Small intestine (tissue), 7 donors: ENCODE measurements at regions not wholly inside any gene's neighbourhood (a gene's known extent, or its start where the extent isn't known, plus 50 kb on each side); places are given as distances from the start of the nearest gene placed in this dataset.
A peak's percentile ranks its signal among the peaks of the same experiment; 100 is the strongest.
"Not testable (repeated sequence)": the region's sequence is repeated elsewhere in the genome, so short reads cannot be mapped to it uniquely, and the experiment has no call there.

Experiments
- DNase-seq, 2 donors: peaks; one replicate each; pipeline versions ENCODE4 v3.0.0 to v3.0.0-alpha.2; 2013
- FAIRE-seq: peaks from 2 replicates; lab custom pipeline; 2012; peaks lifted over from hg19 to GRCh38; lab: Jason Lieb, UNC
- H3K27ac ChIP-seq, 3 donors: one replicate each; pipeline ENCODE4 v1.5.1; 2013; ENCODE audit warnings: low read length in 2 of 3, mild to moderate bottlenecking in 2 of 3, control low read depth in 1 of 3, inconsistent platforms in 1 of 3, low read depth in 1 of 3, moderate library complexity in 1 of 3
- H3K27me3 ChIP-seq, 3 donors: one replicate each; pipeline ENCODE4 v1.6.1; 2013; ENCODE audit warnings: low read length in 3 of 3, inconsistent platforms in 1 of 3; ENCODE audit not compliant: control insufficient read depth in 3 of 3, insufficient read depth in 3 of 3
- H3K36me3 ChIP-seq, 3 donors: one replicate each; pipeline ENCODE4 v1.6.1; 2013; ENCODE audit warnings: low read length in 3 of 3, inconsistent platforms in 1 of 3, low read depth in 1 of 3, mild to moderate bottlenecking in 1 of 3, moderate library complexity in 1 of 3; ENCODE audit not compliant: control insufficient read depth in 3 of 3, insufficient read depth in 2 of 3
- H3K4me1 ChIP-seq, 3 donors: one replicate each; pipeline ENCODE4 v1.6.1; 2013; ENCODE audit warnings: low read length in 2 of 3, inconsistent platforms in 1 of 3, low read depth in 1 of 3, mild to moderate bottlenecking in 1 of 3, moderate library complexity in 1 of 3; ENCODE audit not compliant: control insufficient read depth in 3 of 3, insufficient read depth in 2 of 3
- H3K4me3 ChIP-seq, 3 donors: one replicate each; pipeline ENCODE4 v1.5.1; 2013; ENCODE audit warnings: low read length in 3 of 3, control low read depth in 1 of 3, inconsistent platforms in 1 of 3, low read depth in 1 of 3, mild to moderate bottlenecking in 1 of 3, moderate library complexity in 1 of 3
- H3K9me3 ChIP-seq, 2 donors: one replicate each; pipeline ENCODE4 v1.6.1; 2013; ENCODE audit warnings: low read depth in 1 of 2, low read length in 1 of 2; ENCODE audit not compliant: control insufficient read depth in 2 of 2, insufficient read depth in 1 of 2
- WGBS, 3 donors: extraction: QIAGEN DNeasy Blood & Tissue Kit; methylation state at CpG; one replicate each; pipeline ENCODE4 v1.1.7; 2013; 5-methylcytosine and 5-hydroxymethylcytosine counted together
- donor health status: healthy with polysubstance abuse.
- donor health status: control.
- donor health status: control.
- donor health status: Bipolar disorder and iron deficiency.
- donor health status: healthy.

DNA sequence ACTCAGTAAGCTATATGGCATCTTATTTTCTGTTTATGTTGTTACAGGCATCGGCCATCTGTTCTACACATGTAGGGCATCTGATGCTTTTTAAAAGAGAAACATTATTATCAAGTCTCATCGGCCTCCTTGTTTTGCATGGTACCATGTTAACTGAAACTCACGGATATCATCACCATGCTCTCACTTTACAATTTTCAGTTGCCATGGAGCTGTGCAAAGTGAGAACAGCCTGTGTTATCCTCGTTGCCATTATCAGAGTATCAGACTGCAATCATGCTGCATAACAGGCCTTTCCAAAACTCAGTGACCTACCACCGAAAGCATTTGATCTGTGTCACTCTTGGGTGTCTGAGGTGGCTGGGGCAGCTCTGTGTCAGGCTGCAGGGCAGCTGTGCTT, 110.3 kb downstream of the C17orf67 start:
- Histone ChIP-seq H3K27me3 (peaks cover 0 to 5% (median 0%) of the 10 kb centered on the region in 3 donors), H3K27ac (no peak overlapping the region), H3K4me3 (no peak overlapping the region), H3K4me1 (no peaks in the 10 kb centered on the region), H3K9me3 (no peaks in the 10 kb centered on the region), H3K36me3 (no peaks in the 10 kb centered on the region)
- DNase-seq = no peak
- no peak for FAIRE-seq
- WGBS, 3 donors = 72 to 80% (median 79%) methylated on average over 5 of the region's 5 CpGs

DNA sequence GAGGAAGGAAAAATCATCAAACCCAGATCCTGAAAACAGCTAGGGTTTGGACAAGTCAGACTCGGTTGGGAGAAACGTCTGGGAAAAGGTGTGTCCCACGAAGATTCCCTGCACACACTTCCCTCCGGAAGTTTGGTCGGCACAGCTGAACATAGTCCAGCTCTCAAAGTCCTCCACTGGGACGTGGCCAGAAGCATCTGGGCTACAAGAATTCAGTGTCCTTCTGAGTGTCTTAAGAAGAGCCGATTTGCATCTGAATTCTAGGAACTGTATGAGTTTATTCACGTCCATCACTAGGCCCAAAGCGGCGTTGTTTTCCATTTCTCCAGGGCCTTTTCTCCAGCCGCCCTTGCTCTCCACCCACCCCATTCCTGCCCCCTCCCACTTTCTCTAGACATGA, 109.1 kb downstream of the C17orf67 start:
- H3K27me3 ChIP-seq = peaks cover 0 to 5% (median 0%) of the 10 kb centered on the region in 3 donors
- no peak for DNase-seq
- FAIRE-seq = no peak
- H3K9me3 ChIP-seq = no peaks in the 10 kb centered on the region
- H3K4me3 ChIP-seq = no peak overlapping the region
- no peaks in the 10 kb centered on the region for H3K4me1 ChIP-seq
- WGBS, 3 donors = 63 to 69% (median 66%) methylated on average over 11 of the region's 11 CpGs
- no peaks in the 10 kb centered on the region for H3K36me3 ChIP-seq
- no peak overlapping the region for H3K27ac ChIP-seq

DNA sequence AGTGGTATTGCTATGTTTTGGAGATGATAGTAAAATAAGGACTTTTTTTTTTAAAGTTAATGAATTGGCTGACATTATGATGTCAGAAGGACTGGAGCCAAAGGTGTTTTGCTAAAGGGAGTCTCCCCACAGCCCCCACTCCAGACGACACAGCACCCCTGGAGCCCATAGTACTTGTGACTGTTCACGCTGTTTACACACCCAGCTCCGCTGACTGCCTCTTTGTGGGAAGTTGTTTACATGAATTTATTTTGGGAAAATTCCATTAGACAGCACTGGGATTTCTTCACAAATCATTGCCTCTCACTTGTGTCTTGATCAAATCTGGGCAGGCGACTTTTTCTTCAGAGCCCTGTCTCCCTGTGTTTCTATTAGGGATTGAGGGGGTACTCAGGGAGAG, 108.6 kb downstream of the C17orf67 start:
- no peaks in the 10 kb centered on the region for H3K9me3 ChIP-seq
- 67 to 84% (median 83%) methylated on average over 4 of the region's 4 CpGs for WGBS, 3 donors
- no peak overlapping the region for H3K4me3 ChIP-seq
- DNase-seq (no peak), FAIRE-seq (no peak)
- no peaks in the 10 kb centered on the region for H3K36me3 ChIP-seq
- H3K27me3 ChIP-seq = peaks cover 0 to 5% (median 0%) of the 10 kb centered on the region in 3 donors
- no peaks in the 10 kb centered on the region for H3K4me1 ChIP-seq
- H3K27ac ChIP-seq = no peak overlapping the region

DNA sequence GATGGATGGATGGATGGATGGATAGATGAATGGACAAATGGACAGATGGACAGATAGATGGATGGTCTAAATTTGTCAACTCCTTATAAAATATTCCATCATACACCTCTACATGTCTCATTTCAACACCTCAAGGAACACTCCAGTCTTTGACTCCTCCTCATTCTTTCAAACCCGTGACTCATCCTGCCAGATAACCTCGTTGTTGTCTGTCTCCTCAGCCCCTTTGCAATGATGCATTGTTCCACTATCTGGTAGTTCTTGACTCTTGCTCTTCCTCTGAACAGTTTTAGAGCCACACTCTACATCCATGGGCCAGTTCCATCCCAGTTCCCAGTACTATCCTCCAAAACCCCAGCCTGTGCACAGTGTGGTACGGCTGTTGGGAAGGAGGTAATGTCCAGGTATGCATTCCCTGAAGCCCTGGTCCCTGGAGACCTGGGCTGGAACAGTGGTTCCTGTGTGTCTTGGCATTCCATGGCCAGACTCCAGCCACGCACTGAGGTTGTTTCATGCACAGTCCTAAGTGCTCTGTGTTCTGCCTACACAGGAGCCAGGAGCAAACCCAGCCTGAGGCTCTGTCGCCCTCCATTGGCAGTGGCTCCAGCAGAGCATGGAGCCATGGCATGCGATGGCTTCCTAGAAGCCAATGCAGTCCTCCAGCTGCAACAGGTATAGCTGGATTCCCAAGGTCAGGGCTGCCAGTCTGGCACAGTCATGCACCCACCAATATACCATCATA, 105.7 kb downstream of the C17orf67 start:
- no peaks in the 10 kb centered on the region for H3K9me3 ChIP-seq
- H3K27me3 ChIP-seq = peaks cover 0 to 5% (median 0%) of the 10 kb centered on the region in 3 donors
- no peak for FAIRE-seq
- no peaks in the 10 kb centered on the region for H3K4me1 ChIP-seq
- WGBS, 3 donors = 80 to 84% (median 81%) methylated on average over 6 of the region's 6 CpGs
- DNase-seq = no peak
- H3K36me3 ChIP-seq = no peaks in the 10 kb centered on the region
- no peak overlapping the region for H3K4me3 ChIP-seq
- no peak overlapping the region for H3K27ac ChIP-seq

DNA sequence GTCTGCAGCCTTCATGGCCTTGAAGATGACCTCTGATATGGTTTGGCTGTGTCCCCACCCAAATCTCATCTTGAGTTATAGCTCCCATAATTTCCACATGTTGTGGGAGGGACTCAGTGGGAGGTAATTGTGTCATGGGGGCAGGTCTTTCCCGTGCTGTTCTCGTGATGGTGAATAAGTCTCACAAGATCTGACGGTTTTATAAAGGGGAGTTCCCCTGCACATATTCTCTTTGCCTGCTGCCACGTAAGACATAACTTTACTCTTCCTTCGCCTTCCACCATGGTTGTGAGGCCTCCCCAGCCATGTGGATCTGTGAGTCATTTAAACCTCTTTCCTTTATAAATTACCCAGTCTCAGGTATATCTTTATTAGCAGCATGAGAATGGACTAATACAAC, 102.6 kb downstream of the C17orf67 start:
- DNase-seq, H3K4me3 ChIP-seq, H3K4me1 ChIP-seq, H3K36me3 ChIP-seq, H3K27ac ChIP-seq, H3K9me3 ChIP-seq, FAIRE-seq, H3K27me3 ChIP-seq: not testable (repeated sequence)
- 82 to 91% (median 84%) methylated on average over 5 of the region's 5 CpGs for WGBS, 3 donors

DNA sequence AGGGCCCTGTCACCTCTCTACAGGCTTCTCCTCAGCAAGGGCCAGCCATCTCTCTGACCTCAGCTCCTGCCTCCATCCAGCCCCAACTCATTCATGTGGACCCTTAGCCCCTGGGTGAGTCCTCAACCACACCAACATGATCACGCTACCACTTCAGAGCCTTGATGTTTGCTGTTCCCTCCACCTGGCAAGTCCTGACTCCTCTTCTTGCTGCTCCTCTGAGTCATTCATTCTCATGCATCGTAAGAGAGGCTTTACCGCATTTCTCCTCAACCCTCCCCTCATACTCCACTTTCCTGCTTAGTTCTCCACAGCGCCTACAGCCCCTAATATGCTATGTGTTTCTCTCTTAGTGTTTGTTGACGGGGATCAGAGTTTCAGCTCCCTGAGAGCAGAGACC, 99.9 kb downstream of the C17orf67 start:
- H3K4me3 ChIP-seq = no peak overlapping the region
- WGBS, 3 donors = 95 to 97% (median 97%) methylated on average over 5 of the region's 5 CpGs
- FAIRE-seq = no peak
- no peaks in the 10 kb centered on the region for H3K4me1 ChIP-seq
- peaks cover 0 to 8% of the 10 kb centered on the region in 2 donors for H3K9me3 ChIP-seq
- H3K36me3 ChIP-seq = no peaks in the 10 kb centered on the region
- DNase-seq = no peak
- H3K27ac ChIP-seq = no peak overlapping the region
- no peaks in the 10 kb centered on the region for H3K27me3 ChIP-seq

DNA sequence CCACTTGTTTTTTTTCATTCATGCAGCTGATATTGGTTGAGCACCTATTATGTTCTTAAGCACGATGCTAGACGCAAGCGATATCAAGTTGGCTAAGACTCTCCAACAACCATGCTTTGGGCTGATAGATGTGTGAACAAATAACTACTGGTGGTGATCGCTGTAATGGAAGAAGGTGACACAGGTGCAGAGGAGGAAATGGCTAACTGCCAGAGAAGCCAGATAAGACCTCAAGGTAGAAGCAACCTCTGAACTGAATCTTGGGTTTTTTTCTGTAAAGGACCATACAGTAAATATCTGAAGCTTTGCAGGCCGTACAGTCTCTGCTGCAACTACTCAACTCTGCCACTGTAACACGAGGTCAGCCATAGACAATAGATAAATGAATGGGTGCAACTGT, 97.9 kb downstream of the C17orf67 start:
- DNase-seq (peak; percentile 42 to 77), FAIRE-seq (no peak)
- Histone ChIP-seq H3K4me3 (no peak overlapping the region), H3K36me3 (no peaks in the 10 kb centered on the region), H3K4me1 (no peaks in the 10 kb centered on the region), H3K27me3 (peaks cover 0 to 6% (median 0%) of the 10 kb centered on the region in 3 donors), H3K27ac (no peak overlapping the region), H3K9me3 (peaks cover 0 to 8% of the 10 kb centered on the region in 2 donors)
- 17 to 58% (median 24%) methylated on average over 6 of the region's 6 CpGs for WGBS, 3 donors

DNA sequence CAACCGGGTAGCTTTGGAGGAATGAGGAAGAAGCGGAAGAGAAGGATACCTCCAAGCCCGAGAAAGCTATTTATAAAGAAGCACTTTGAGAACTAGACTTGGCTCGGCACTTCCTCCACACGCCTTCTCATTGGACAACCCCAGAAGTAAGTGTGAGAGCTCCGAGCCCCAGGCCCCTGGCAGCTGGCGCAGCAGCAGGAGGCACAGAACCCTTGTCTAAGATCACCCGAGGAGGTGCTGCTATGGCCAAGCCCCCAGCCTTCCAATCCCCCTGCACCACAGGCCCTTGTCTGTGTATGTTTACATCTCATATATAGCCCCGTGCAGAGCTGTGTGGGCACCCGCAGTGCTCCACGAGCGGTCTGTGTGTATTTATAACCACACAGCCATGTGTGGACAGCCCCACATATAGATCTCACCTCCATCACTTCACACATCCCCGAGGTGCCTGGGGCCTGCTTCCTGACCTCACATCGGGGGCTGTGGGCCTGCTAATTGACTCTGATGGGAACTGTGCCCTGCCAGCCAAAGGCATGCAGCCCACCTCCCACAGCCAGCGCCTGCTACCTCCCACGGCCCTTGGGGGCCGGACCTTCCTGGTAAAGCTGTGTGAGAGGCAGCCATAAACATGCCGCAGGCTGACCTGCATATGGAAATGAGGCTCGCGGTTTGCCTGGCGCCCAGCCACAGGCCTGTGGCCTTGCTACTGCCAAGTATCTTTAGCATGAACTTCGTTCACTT, 96.1 kb downstream of the C17orf67 start:
- peaks cover 0 to 8% of the 10 kb centered on the region in 2 donors for H3K9me3 ChIP-seq
- peaks cover 0 to 6% (median 0%) of the 10 kb centered on the region in 3 donors for H3K27me3 ChIP-seq
- no peak overlapping the region for H3K4me3 ChIP-seq
- FAIRE-seq = no peak
- H3K27ac ChIP-seq = no peak overlapping the region
- no peaks in the 10 kb centered on the region for H3K4me1 ChIP-seq
- peak in 1 of 2 donors; percentile 11 for DNase-seq
- 51 to 58% (median 56%) methylated on average over 22 of the region's 22 CpGs for WGBS, 3 donors
- no peaks in the 10 kb centered on the region for H3K36me3 ChIP-seq
